GM20431 (cell line): ENCODE measurements at regions not wholly inside any gene's neighbourhood (a gene's known extent, or its start where the extent isn't known, plus 50 kb on each side); places are given as distances from the start of the nearest gene placed in this dataset.

ENCODE experiments used
- in situ Hi-C: fragments of 300-500 bp; cut with MseI, MboI; formaldehyde crosslinking; loops from one replicate; pipeline ENCODE4 v1.15.0; 2020; ENCODE audit warnings: low sequenced_read_pairs; ENCODE audit not compliant: unreplicated experiment

GRCh38 chr6:19087897-19088296, 700.7 kb downstream of the RNF144B start:
- in situ Hi-C loops: no loop called here

DNA sequence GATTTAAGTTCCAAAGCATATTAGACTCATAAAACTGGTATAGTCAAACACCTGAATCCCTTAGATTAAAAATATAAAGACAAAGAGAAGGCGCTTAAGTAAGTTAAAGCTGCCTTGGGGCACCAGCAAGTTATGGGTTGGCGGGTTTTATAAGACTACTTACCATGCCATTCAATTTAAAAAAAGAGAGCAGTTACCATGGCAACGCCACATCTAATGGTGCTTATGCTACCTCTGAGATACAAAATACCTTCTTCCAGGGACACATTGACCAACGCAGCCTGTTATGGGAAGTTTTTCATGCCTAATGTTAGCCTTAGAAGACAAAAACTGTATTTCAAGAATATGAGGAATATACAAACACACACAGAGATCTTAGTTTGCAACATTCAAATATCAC, 713.6 kb downstream of the RNF144B start:
- in situ Hi-C loops: no loop called here

DNA sequence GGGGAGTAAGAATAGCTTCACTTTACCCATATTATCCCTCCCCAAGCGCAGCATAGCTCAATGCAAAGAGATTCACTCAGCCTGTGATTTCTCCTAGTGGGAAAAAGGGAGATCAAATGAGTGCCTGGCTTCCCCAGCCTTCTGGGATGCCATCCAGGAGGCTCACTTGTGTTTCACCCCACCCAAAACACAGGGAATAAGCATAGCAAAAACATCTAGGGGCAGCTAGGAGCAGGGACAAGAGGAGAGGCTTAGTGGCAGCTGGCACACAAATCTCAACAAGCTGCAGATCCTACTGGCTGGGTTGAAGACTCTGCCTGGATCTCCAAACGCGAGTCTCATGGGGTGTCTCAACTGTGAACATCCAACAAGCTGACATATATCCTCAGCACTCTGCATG, 715.8 kb downstream of the RNF144B start:
- in situ Hi-C loops: no loop called here

DNA sequence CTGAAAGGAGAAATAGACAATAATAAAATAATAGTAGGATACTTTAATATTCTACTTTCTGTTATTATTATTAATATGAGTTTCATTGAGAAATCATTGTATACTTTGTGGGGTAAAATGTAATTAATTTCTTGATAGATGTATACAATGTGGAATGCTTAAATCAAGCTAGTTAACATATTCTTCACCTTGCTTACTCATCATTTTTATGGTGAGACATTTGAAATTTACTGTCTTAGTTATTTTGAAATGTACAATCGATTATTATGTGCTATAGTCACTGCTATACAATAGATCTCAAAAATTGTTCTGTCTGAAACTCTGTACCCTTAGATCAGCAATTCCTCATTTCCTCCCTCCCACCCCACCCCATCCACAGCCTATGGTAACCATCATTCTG, 720.3 kb downstream of the RNF144B start:
- in situ Hi-C loops: no loop called here

- in situ Hi-C loops: no loop called here
These were observed 715.6 kb upstream of the ID4 start for GRCh38 chr6:19121521-19121920.

- in situ Hi-C loops: no loop called here
These were observed 710.1 kb upstream of the ID4 start for GRCh38 chr6:19127081-19127480.

DNA sequence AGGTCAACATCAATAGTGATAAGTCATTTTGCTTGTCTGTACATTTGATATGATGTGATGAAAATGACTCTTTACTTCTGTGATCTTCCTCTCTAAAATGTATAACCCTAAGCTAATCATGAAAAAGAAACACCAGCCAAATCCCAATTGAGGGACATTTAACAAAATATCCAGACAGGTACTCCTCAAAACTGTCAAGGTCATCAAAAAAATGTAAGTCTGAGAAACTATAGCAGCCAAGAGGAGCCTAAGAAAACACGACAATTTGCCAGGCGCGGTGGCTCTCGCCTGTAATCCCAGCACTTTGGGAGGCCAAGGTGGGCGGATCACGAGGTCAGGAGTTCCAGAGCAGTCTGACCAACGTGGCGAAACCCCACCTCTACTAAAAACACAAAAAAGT, 708.5 kb upstream of the ID4 start:
- in situ Hi-C loops: no loop called here

DNA sequence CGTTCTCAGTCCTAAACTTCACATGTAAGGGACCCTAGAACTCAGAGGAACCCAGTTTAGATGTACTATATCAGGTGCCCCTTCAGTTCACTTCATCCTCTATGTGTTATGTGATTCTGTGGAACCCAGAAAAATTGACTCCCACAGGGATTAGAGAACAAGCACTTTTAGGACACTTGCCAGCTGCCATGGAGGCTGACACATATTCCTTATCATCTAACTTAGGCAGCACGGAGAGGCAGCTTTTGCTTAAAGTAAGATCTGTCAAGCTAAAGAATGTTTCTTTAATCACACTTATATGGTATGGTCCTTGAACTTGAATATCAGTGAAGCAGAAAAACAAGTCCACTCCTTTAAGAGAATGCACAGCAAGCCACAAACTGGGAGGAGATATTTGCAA, 701.5 kb upstream of the ID4 start:
- in situ Hi-C loops: no loop called here

- in situ Hi-C loops: no loop called here
These were observed 699.7 kb upstream of the ID4 start for GRCh38 chr6:19137505-19137904.

DNA sequence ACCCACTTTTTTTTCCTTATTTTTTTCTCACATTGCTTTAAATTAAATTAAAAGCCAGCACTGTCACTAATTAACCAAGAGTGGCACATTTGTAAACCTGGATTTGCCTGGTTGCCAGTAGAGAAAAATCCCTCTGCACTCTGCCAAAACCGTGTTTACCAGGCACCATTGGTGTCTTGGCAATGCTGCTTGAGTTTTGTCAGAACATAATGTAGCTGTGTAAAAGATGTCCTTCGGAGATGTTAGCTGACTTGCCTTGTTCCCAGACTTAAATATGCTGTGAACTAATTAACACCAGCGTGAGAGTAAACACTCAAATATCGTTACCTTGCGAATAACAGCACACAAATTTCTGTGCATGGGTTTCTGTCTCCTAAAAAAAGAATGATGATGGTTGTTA, 694.9 kb upstream of the ID4 start:
- in situ Hi-C loops: no loop called here

DNA sequence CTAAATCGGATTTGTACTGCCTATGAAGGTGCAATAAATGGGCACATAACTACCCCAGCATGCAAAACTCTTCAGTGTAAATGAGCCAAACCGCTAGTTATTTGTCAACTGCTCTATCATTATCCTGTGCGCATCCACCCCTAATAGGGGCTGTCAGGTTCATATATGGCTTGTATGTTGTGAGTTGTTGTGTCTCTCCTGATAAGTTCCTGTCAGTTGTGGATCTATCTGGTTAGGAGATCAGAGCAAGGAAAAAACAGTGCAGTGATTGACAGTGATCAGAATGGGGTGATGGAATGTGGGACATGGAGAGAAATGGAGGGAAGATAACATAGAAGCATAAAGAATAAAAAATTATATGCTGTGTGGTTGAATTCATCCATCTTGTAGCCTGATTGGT, 686.9 kb upstream of the ID4 start:
- in situ Hi-C loops: no loop called here

DNA sequence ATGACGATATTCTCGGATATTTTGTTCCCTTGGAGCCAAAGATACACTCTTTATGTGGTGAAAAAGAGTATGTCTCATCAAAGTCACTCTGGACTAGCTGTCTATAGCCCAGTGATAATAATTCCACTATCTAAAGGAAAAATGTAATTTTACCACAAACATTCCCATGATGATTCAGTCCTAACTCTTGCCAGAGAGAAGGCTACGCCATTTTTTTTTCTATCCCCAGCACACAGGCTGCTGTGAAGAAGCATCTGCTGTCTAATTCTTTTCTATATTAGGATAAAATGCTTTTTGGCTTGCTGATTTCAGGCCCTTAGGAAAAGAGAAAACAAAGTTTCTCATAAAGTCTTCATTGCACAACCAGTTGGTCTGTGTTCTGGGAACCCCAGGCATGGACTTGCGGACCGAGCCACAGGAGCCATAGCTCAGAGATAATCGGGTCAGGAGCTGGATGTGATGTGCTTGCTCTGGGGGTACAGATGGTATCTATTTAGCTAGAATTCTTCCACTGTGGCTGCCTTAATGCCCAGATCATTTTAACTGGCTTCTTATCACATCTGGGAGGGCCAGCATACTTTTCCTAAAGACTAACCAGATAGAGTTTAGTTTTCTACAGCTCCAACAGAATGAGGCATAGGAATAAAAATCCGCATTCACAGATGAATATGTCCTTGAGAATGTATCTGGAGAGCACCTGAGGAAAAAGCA, 683.7 kb upstream of the ID4 start:
- in situ Hi-C loops: no loop called here

DNA sequence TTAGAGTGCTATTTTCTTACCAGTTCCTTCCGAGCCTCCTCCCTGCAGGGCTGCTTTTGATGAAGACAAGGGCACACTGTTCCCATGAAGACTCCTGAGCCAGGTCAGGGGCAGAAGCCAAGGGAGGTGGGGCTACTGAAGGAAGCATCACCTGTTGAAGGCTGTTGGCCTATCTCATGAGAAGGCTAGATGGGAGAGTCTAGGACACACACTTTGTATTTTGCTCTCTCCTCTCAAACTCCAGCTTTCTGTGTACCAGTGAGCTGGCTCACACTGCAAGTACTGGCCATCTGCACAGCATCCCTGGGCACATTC, 683.2 kb upstream of the ID4 start:
- in situ Hi-C loops: no loop called here

DNA sequence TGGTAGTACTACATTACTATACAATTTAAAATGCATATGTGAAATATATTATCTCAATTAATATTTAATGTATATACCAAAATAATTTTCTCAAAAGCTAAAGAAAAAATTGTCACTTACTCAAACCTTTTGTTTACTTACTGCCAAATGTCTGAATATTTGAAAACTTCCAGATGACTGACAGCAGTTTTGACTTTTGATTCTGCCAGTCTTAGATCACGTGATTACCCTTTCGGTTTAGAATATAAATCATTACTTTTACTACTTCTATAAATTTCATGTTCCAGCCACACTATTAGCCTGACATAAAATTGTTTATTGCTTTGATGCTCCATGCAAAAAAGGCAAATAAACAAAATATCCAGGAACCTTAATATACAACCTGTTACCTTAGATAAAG, 680.7 kb upstream of the ID4 start:
- in situ Hi-C loops: no loop called here

DNA sequence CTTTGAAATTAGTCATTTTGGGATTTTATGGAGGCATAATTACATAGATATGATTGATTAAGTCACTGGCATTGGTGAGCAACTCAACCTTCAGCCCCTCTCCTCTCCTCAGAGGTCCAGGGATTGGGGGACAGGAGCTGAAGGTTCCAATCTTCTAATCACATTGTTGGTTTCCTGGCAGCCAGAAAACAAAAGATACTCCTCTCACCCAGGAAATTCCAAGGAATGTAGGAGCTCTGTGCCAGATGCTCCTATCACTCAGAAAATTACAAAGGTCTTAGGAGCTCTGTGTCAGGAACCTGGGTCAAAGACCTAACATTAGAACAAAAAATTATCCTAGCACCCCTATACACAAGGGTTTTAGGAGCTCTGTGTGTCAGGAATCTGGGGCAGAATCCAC, 679.7 kb upstream of the ID4 start:
- in situ Hi-C loops: no loop called here

DNA sequence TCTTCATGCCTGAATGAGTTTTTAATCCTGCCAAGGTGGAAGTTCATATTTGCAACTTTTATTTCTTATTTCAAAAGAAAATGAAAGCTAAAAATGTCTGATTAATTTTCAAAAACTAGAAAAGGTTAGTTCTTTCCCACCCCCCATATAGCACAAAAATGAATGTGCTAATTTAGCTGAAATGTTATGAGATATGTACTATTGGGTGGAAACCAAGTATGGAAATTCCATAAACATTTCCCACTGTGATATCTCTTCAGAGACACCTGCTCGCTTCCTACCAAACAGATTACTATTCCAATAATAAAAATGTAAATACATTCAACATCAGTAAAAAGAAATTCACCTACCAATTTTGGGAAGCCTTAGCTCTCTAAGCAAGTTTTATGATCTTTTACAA, 678.6 kb upstream of the ID4 start:
- in situ Hi-C loops: no loop called here

GRCh38 chr6:19159089-19159488, 678.1 kb upstream of the ID4 start:
- in situ Hi-C loops: no loop called here

DNA sequence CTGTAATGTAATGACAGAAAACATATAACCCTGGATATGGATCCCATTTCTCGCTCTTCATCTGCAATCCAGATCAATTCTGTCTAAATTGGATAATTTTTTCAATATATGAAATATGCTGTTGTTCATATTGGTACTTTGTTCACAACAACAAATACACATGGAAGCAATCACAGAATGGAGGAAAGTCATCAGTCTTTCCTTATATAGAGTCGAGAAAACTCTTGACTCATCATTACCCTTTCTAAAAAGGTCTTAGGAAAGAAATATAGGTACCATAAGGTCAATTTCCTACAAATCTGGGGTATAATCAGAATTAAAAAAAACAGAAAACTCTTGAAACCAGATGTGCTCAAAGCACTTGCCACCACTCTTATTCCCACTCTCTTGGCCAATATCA, 677.6 kb upstream of the ID4 start:
- in situ Hi-C loops: no loop called here

GRCh38 chr6:19160081-19160730, 677.0 kb upstream of the ID4 start:
- in situ Hi-C loops: no loop called here

DNA sequence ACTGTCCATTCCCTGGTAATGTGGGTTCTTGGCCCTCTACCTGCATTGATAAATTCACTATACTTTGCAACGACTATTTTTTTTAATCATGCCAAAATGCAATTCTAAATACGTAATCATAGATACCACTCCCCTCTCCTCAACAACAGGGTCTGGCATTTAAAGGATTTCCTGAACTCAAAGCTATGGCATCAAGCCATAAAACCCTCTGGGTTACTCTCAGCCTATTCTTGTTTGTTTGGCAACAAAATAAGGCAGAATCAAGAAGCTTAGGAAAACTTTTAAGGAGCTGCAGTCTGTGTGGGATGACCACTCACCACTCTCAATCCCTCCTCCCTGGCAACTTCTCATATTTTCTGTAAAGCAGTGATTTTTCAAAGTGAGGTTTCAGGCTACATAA, 669.9 kb upstream of the ID4 start:
- in situ Hi-C loops: no loop called here

GRCh38 chr6:19169366-19169765, 667.8 kb upstream of the ID4 start:
- in situ Hi-C loops: no loop called here

DNA sequence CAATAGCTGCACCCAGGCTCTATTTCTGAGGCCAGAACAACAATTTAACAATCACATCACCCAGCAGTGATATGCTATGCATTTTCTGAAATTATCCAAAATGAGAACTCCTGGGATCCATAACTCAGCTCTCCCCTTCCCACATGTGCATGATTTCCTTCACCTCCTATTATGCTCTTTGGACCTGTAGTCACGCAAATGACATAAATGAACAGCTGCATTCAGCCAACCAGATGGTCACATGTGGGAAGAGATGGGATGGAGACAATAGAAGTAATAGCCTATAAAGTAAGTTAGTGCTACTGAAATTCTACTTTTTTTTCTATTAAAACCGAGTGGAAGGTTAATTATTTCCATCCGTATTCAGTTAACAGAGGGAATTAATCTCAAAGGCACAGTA, 662.1 kb upstream of the ID4 start:
- in situ Hi-C loops: no loop called here
